Natural killer cell treated with Interleukin-12 subunit alpha and Interleukin-12 subunit beta and Interleukin-15 and Interleukin-18, amount 100 ng/mL, for 72 hours (primary cell): ENCODE measurements at regions not wholly inside any gene's neighbourhood (a gene's known extent, or its start where the extent isn't known, plus 50 kb on each side); places are given as distances from the start of the nearest gene placed in this dataset.

Source experiments
- ATAC-seq, 2 donors: fragments of 150-1000 bp; cut with Tn5 transposase in 1 of 2; sonication (Bioruptor Pico), chemical (Tn5 transposase) in 1 of 2; 2 replicates each; pipeline ENCODE4 v1.10.0; 2021
- DNase-seq: peaks from one replicate; pipeline ENCODE4 v3.0.0; 2022; ENCODE audit warnings: low spot score
- H3K27ac Mint-ChIP-seq, 2 donors: 1 replicate in 1 of 2; 2 replicates in 1 of 2; pipeline ENCODE4 v1.8.0; 2022; ENCODE audit warnings: mixed read lengths in 2 of 2, mild to moderate bottlenecking in 1 of 2, moderate library complexity in 1 of 2
- H3K27me3 Mint-ChIP-seq, 2 donors: 1 replicate in 1 of 2; 2 replicates in 1 of 2; pipeline ENCODE4 v1.8.0; 2022; ENCODE audit warnings: mixed read lengths in 2 of 2
- H3K36me3 Mint-ChIP-seq: one replicate; pipeline ENCODE4 v1.8.0; 2022; ENCODE audit warnings: mixed read lengths
- H3K4me1 Mint-ChIP-seq, 2 donors: 1 replicate in 1 of 2; 2 replicates in 1 of 2; pipeline ENCODE4 v1.8.0; 2022; ENCODE audit warnings: low read depth in 2 of 2, mixed read lengths in 2 of 2, mild to moderate bottlenecking in 1 of 2
- H3K4me3 Mint-ChIP-seq: one replicate; pipeline ENCODE4 v1.8.0; 2022; ENCODE audit warnings: mixed read lengths
- H3K9me3 Mint-ChIP-seq: 2 replicates; pipeline ENCODE4 v1.8.0; 2022; ENCODE audit warnings: mixed read lengths

GRCh38 chr2:62586981-62587380 is 81.0 kb upstream of the TMEM17 start:
- ATAC-seq = no peak
- no peak for DNase-seq
- peaks cover 5% of the 10 kb centered on the region for H3K36me3 Mint-ChIP-seq
- no peak overlapping the region for H3K4me3 Mint-ChIP-seq
- no peaks in the 10 kb centered on the region for H3K4me1 Mint-ChIP-seq
- H3K27me3 Mint-ChIP-seq = peaks cover 16% of the 10 kb centered on the region in 2 donors
- H3K9me3 Mint-ChIP-seq = peaks cover 4% of the 10 kb centered on the region
- no peak overlapping the region for H3K27ac Mint-ChIP-seq

- Mint-ChIP-seq H3K36me3 (peaks cover 5% of the 10 kb centered on the region), H3K4me1 (no peaks in the 10 kb centered on the region), H3K27me3 (peaks cover 12 to 13% of the 10 kb centered on the region in 2 donors), H3K27ac (no peak overlapping the region), H3K4me3 (no peak overlapping the region), H3K9me3 (peaks cover 4% of the 10 kb centered on the region)
- ATAC-seq = no peak
- no peak for DNase-seq
Observed at GRCh38 chr2:62578803-62579640, 73.0 kb upstream of the TMEM17 start.

GRCh38 chr2:62577994-62578781 is 72.2 kb upstream of the TMEM17 start:
- Mint-ChIP-seq H3K9me3 (no peaks in the 10 kb centered on the region), H3K36me3 (no peaks in the 10 kb centered on the region), H3K27ac (no peak overlapping the region), H3K27me3 (peaks cover 8 to 13% of the 10 kb centered on the region in 2 donors), H3K4me3 (no peak overlapping the region), H3K4me1 (no peaks in the 10 kb centered on the region)
- DNase-seq (no peak), ATAC-seq (no peak)

- H3K4me1 Mint-ChIP-seq = no peaks in the 10 kb centered on the region
- DNase-seq = no peak
- H3K36me3 Mint-ChIP-seq = no peaks in the 10 kb centered on the region
- H3K27me3 Mint-ChIP-seq = peaks cover 20 to 27% of the 10 kb centered on the region in 2 donors
- no peaks in the 10 kb centered on the region for H3K9me3 Mint-ChIP-seq
- no peak overlapping the region for H3K27ac Mint-ChIP-seq
- ATAC-seq = no peak
- no peak overlapping the region for H3K4me3 Mint-ChIP-seq
Observed at GRCh38 chr2:62576276-62576939, 70.4 kb upstream of the TMEM17 start.

- H3K27ac Mint-ChIP-seq = no peak overlapping the region
- H3K36me3 Mint-ChIP-seq = no peaks in the 10 kb centered on the region
- DNase-seq (no peak), ATAC-seq (no peak)
- H3K4me3 Mint-ChIP-seq = no peak overlapping the region
- H3K4me1 Mint-ChIP-seq = no peaks in the 10 kb centered on the region
- H3K27me3 Mint-ChIP-seq = peaks cover 30 to 35% of the 10 kb centered on the region in 2 donors
- H3K9me3 Mint-ChIP-seq = no peaks in the 10 kb centered on the region
Observed at GRCh38 chr2:62573936-62574335, 67.9 kb upstream of the TMEM17 start.

- Mint-ChIP-seq H3K4me3 (no peak overlapping the region), H3K27me3 (peaks cover 31 to 39% of the 10 kb centered on the region in 2 donors), H3K36me3 (no peaks in the 10 kb centered on the region), H3K27ac (no peak overlapping the region), H3K4me1 (no peaks in the 10 kb centered on the region), H3K9me3 (no peaks in the 10 kb centered on the region)
- ATAC-seq = no peak
- DNase-seq = no peak
Observed at GRCh38 chr2:62573137-62573731, 67.2 kb upstream of the TMEM17 start.

- Mint-ChIP-seq H3K4me3 (no peak overlapping the region), H3K36me3 (no peaks in the 10 kb centered on the region), H3K4me1 (no peaks in the 10 kb centered on the region), H3K27me3 (peaks cover 33 to 52% of the 10 kb centered on the region in 2 donors), H3K27ac (no peak overlapping the region), H3K9me3 (no peaks in the 10 kb centered on the region)
- ATAC-seq (peak in 1 of 2 donors; percentile 11), DNase-seq (no peak)
Observed at GRCh38 chr2:62570861-62571698, 65.1 kb upstream of the TMEM17 start.

- H3K4me3 Mint-ChIP-seq = no peak overlapping the region
- peaks cover 33 to 52% of the 10 kb centered on the region in 2 donors for H3K27me3 Mint-ChIP-seq
- ATAC-seq (no peak), DNase-seq (no peak)
- no peak overlapping the region for H3K27ac Mint-ChIP-seq
- no peaks in the 10 kb centered on the region for H3K36me3 Mint-ChIP-seq
- H3K4me1 Mint-ChIP-seq = no peaks in the 10 kb centered on the region
- no peaks in the 10 kb centered on the region for H3K9me3 Mint-ChIP-seq
Observed at GRCh38 chr2:62569907-62570841, 64.2 kb upstream of the TMEM17 start.

GRCh38 chr2:62568983-62569837 is 63.2 kb upstream of the TMEM17 start:
- no peaks in the 10 kb centered on the region for H3K36me3 Mint-ChIP-seq
- H3K27ac Mint-ChIP-seq = no peak overlapping the region
- no peak for DNase-seq
- no peak for ATAC-seq
- peaks cover 25 to 47% of the 10 kb centered on the region in 2 donors for H3K27me3 Mint-ChIP-seq
- H3K4me1 Mint-ChIP-seq = no peaks in the 10 kb centered on the region
- no peaks in the 10 kb centered on the region for H3K9me3 Mint-ChIP-seq
- no peak overlapping the region for H3K4me3 Mint-ChIP-seq

GRCh38 chr2:62568074-62568473 is 62.1 kb upstream of the TMEM17 start:
- no peak overlapping the region for H3K27ac Mint-ChIP-seq
- no peaks in the 10 kb centered on the region for H3K4me1 Mint-ChIP-seq
- H3K9me3 Mint-ChIP-seq = no peaks in the 10 kb centered on the region
- no peaks in the 10 kb centered on the region for H3K36me3 Mint-ChIP-seq
- no peak for DNase-seq
- peaks cover 24 to 38% of the 10 kb centered on the region in 2 donors for H3K27me3 Mint-ChIP-seq
- ATAC-seq = no peak
- H3K4me3 Mint-ChIP-seq = no peak overlapping the region

- Mint-ChIP-seq H3K4me1 (no peaks in the 10 kb centered on the region), H3K9me3 (no peaks in the 10 kb centered on the region), H3K4me3 (no peak overlapping the region), H3K36me3 (no peaks in the 10 kb centered on the region), H3K27ac (no peak overlapping the region), H3K27me3 (peaks cover 19 to 35% of the 10 kb centered on the region in 2 donors)
- no peak for DNase-seq
- no peak for ATAC-seq
Observed at GRCh38 chr2:62567669-62568068, 61.7 kb upstream of the TMEM17 start.
